NCI-H1436 treated with DMSO at 0.1 percent for 48 hours (cell line): ENCODE measurements at regions not wholly inside any gene's neighbourhood (a gene's known extent, or its start where the extent isn't known, plus 50 kb on each side); places are given as distances from the start of the nearest gene placed in this dataset.

ENCODE experiments used
- DNase-seq: peaks from one replicate; lab custom pipeline; 2025; lab: John Stamatoyannopoulos, UW

GRCh38 chr6:164917211-164917610 lies 392.2 kb downstream of the C6orf118 start:
- no peak for DNase-seq

- no peak for DNase-seq
These were observed 393.3 kb downstream of the C6orf118 start for GRCh38 chr6:164916087-164916486.

GRCh38 chr6:164911873-164912580 lies 397.4 kb downstream of the C6orf118 start:
- no peak for DNase-seq

GRCh38 chr6:164911151-164911550 lies 398.3 kb downstream of the C6orf118 start:
- DNase-seq, result no peak

GRCh38 chr6:164906766-164907165 lies 402.6 kb downstream of the C6orf118 start:
- DNase-seq, result no peak

GRCh38 chr6:164905311-164905710 lies 404.1 kb downstream of the C6orf118 start:
- no peak for DNase-seq

GRCh38 chr6:164898412-164898811 lies 411.0 kb downstream of the C6orf118 start:
- DNase-seq, result no peak

- DNase-seq, result no peak
These were observed 411.7 kb downstream of the C6orf118 start for GRCh38 chr6:164897523-164898235.

GRCh38 chr6:164889980-164890379 lies 419.4 kb downstream of the C6orf118 start:
- DNase-seq, result no peak

GRCh38 chr6:164887660-164888059 lies 421.7 kb downstream of the C6orf118 start:
- no peak for DNase-seq

GRCh38 chr6:164882236-164882635 lies 427.2 kb downstream of the C6orf118 start:
- no peak for DNase-seq

- DNase-seq, result no peak
These were observed 437.6 kb downstream of the C6orf118 start for GRCh38 chr6:164871783-164872182.

- no peak for DNase-seq
These were observed 439.2 kb downstream of the C6orf118 start for GRCh38 chr6:164870164-164870563.

GRCh38 chr6:164861967-164862366 lies 447.4 kb downstream of the C6orf118 start:
- no peak for DNase-seq

- DNase-seq, result no peak
These were observed 449.6 kb downstream of the C6orf118 start for GRCh38 chr6:164859816-164860215.

- no peak for DNase-seq
These were observed 453.3 kb downstream of the C6orf118 start for GRCh38 chr6:164856138-164856537.

- DNase-seq, result no peak
These were observed 454.1 kb downstream of the C6orf118 start for GRCh38 chr6:164855281-164855680.

GRCh38 chr6:164854526-164854925 lies 454.9 kb downstream of the C6orf118 start:
- no peak for DNase-seq

- DNase-seq, result no peak
These were observed 463.6 kb downstream of the C6orf118 start for GRCh38 chr6:164845773-164846172.

- no peak for DNase-seq
These were observed 467.3 kb downstream of the C6orf118 start for GRCh38 chr6:164842085-164842484.

- no peak for DNase-seq
These were observed 471.3 kb downstream of the C6orf118 start for GRCh38 chr6:164838068-164838615.

GRCh38 chr6:164836486-164836885 lies 472.9 kb downstream of the C6orf118 start:
- DNase-seq, result no peak

GRCh38 chr6:164832410-164832809 lies 477.0 kb downstream of the C6orf118 start:
- no peak for DNase-seq
